ENCODE measurements at regions not wholly inside any gene's neighbourhood (a gene's known extent, or its start where the extent isn't known, plus 50 kb on each side); places are given as distances from the start of the nearest gene placed in this dataset.

- TF ChIP-seq CTCF (IDR thresholded peaks at IDR 0.05; ENCODE audit: control extremely low read depth in 1 of 3, insufficient read depth in 1 of 3, low read depth in 1 of 3, low read length in 3 of 3) (no peak), HDAC6 (IDR thresholded peaks at IDR 0.05; ENCODE audit: low read depth, low read length) (no peak), ASH2L (IDR thresholded peaks at IDR 0.05; ENCODE audit: low read length) (no peak)
These were observed 101.3 kb upstream of the ZBTB40 start for GRCh38 chr1:22350171-22350923.

Data from H1 (cell line).